Lower leg skin (tissue), 3 donors: ENCODE measurements at regions not wholly inside any gene's neighbourhood (a gene's known extent, or its start where the extent isn't known, plus 50 kb on each side); places are given as distances from the start of the nearest gene placed in this dataset.

Experiments used
- CTCF ChIP-seq, 3 donors: fragments of 450-650 bp; IDR thresholded peaks; one replicate each; pipeline ENCODE4 v1.5.1; 2016; ENCODE audit warnings: antibody characterized with exemption in 3 of 3, mild to moderate bottlenecking in 3 of 3, moderate library complexity in 2 of 3
- POLR2A ChIP-seq, 2 donors: fragments of 450-650 bp; IDR thresholded peaks; one replicate each; pipeline ENCODE4 v1.6.1; 2016 to 2017; ENCODE audit warnings: antibody characterized with exemption in 2 of 2, mild to moderate bottlenecking in 1 of 2, moderate library complexity in 1 of 2

- no peak for TF ChIP-seq POLR2A (IDR thresholded peaks at IDR 0.05)
- TF ChIP-seq CTCF (IDR thresholded peaks at IDR 0.05) = no peak
Observed at GRCh38 chr12:132393991-132394949, 64.9 kb upstream of the GALNT9 start.
